ENCODE measurements at regions not wholly inside any gene's neighbourhood (a gene's known extent, or its start where the extent isn't known, plus 50 kb on each side); places are given as distances from the start of the nearest gene placed in this dataset.
A peak's percentile ranks its signal among the peaks of the same experiment; 100 is the strongest.

- Histone ChIP-seq H3K27me3 (replicated peaks; ENCODE audit: control insufficient read depth, insufficient read depth, low read length) (no peaks in the 10 kb centered on the region), H3K9ac (ENCODE audit: low read length) (no peak overlapping the region), H3K9me3 (ENCODE audit: control insufficient read depth, low read length) (no peaks in the 10 kb centered on the region), H3K4me3 (ENCODE audit: low read length) (peak overlapping the region; percentile 38), H3K4me1 (ENCODE audit: control insufficient read depth, insufficient read depth, low read length) (peaks cover 17% of the 10 kb centered on the region), H3K36me3 (ENCODE audit: control insufficient read depth, insufficient read depth, low read length, severe bottlenecking) (no peaks in the 10 kb centered on the region)
- no peak for DNase-seq (ENCODE audit: low read depth)
Measured at GRCh38 chr13:73765651-73766384, 368.4 kb downstream of the KLF12 start.

GRCh38 chr13:73759434-73759833 lies 374.8 kb downstream of the KLF12 start:
- H3K9me3 ChIP-seq (ENCODE audit: control insufficient read depth, low read length): no peaks in the 10 kb centered on the region
- H3K4me1 ChIP-seq (ENCODE audit: control insufficient read depth, insufficient read depth, low read length): peaks cover 5% of the 10 kb centered on the region
- DNase-seq (ENCODE audit: low read depth): no peak
- no peak overlapping the region for H3K4me3 ChIP-seq (ENCODE audit: low read length)
- H3K36me3 ChIP-seq (ENCODE audit: control insufficient read depth, insufficient read depth, low read length, severe bottlenecking): no peaks in the 10 kb centered on the region
- H3K9ac ChIP-seq (ENCODE audit: low read length): no peak overlapping the region
- H3K27me3 ChIP-seq (replicated peaks; ENCODE audit: control insufficient read depth, insufficient read depth, low read length): no peaks in the 10 kb centered on the region

GRCh38 chr13:73757481-73758233 lies 376.5 kb downstream of the KLF12 start:
- Histone ChIP-seq H3K27me3 (replicated peaks; ENCODE audit: control insufficient read depth, insufficient read depth, low read length) (no peaks in the 10 kb centered on the region), H3K4me1 (ENCODE audit: control insufficient read depth, insufficient read depth, low read length) (peaks cover 5% of the 10 kb centered on the region), H3K9me3 (ENCODE audit: control insufficient read depth, low read length) (no peaks in the 10 kb centered on the region), H3K36me3 (ENCODE audit: control insufficient read depth, insufficient read depth, low read length, severe bottlenecking) (no peaks in the 10 kb centered on the region), H3K4me3 (ENCODE audit: low read length) (no peak overlapping the region), H3K9ac (ENCODE audit: low read length) (no peak overlapping the region)
- DNase-seq (ENCODE audit: low read depth): no peak

- Histone ChIP-seq H3K36me3 (ENCODE audit: control insufficient read depth, insufficient read depth, low read length, severe bottlenecking) (no peaks in the 10 kb centered on the region), H3K27me3 (replicated peaks; ENCODE audit: control insufficient read depth, insufficient read depth, low read length) (no peaks in the 10 kb centered on the region), H3K9me3 (ENCODE audit: control insufficient read depth, low read length) (no peaks in the 10 kb centered on the region), H3K4me3 (ENCODE audit: low read length) (no peak overlapping the region), H3K9ac (ENCODE audit: low read length) (no peak overlapping the region), H3K4me1 (ENCODE audit: control insufficient read depth, insufficient read depth, low read length) (peaks cover 5% of the 10 kb centered on the region)
- DNase-seq (ENCODE audit: low read depth): peak; percentile 88
Measured at GRCh38 chr13:73754727-73755292, 379.4 kb downstream of the KLF12 start.

GRCh38 chr13:73754241-73754640 lies 380.0 kb downstream of the KLF12 start:
- H3K4me1 ChIP-seq (ENCODE audit: control insufficient read depth, insufficient read depth, low read length): peaks cover 5% of the 10 kb centered on the region
- no peaks in the 10 kb centered on the region for H3K27me3 ChIP-seq (replicated peaks; ENCODE audit: control insufficient read depth, insufficient read depth, low read length)

GRCh38 chr13:73751290-73751689 lies 382.9 kb downstream of the KLF12 start:
- H3K4me3 ChIP-seq (ENCODE audit: low read length): no peak overlapping the region
- H3K9ac ChIP-seq (ENCODE audit: low read length): no peak overlapping the region
- no peaks in the 10 kb centered on the region for H3K4me1 ChIP-seq (ENCODE audit: control insufficient read depth, insufficient read depth, low read length)
- DNase-seq (ENCODE audit: low read depth): no peak
- no peaks in the 10 kb centered on the region for H3K36me3 ChIP-seq (ENCODE audit: control insufficient read depth, insufficient read depth, low read length, severe bottlenecking)
- H3K27me3 ChIP-seq (replicated peaks; ENCODE audit: control insufficient read depth, insufficient read depth, low read length): no peaks in the 10 kb centered on the region
- no peaks in the 10 kb centered on the region for H3K9me3 ChIP-seq (ENCODE audit: control insufficient read depth, low read length)

More at GRCh38 chr13:73754241-73754640, 380.0 kb downstream of the KLF12 start:
- no peak overlapping the region for H3K4me3 ChIP-seq (ENCODE audit: low read length)
- no peak for DNase-seq (ENCODE audit: low read depth)
- H3K9me3 ChIP-seq (ENCODE audit: control insufficient read depth, low read length): no peaks in the 10 kb centered on the region
- H3K9ac ChIP-seq (ENCODE audit: low read length): no peak overlapping the region
- H3K36me3 ChIP-seq (ENCODE audit: control insufficient read depth, insufficient read depth, low read length, severe bottlenecking): no peaks in the 10 kb centered on the region

GRCh38 chr13:73748404-73748803 lies 385.8 kb downstream of the KLF12 start:
- Histone ChIP-seq H3K9ac (ENCODE audit: low read length) (no peak overlapping the region), H3K27me3 (replicated peaks; ENCODE audit: control insufficient read depth, insufficient read depth, low read length) (no peaks in the 10 kb centered on the region), H3K9me3 (ENCODE audit: control insufficient read depth, low read length) (no peaks in the 10 kb centered on the region), H3K36me3 (ENCODE audit: control insufficient read depth, insufficient read depth, low read length, severe bottlenecking) (no peaks in the 10 kb centered on the region), H3K4me3 (ENCODE audit: low read length) (no peak overlapping the region), H3K4me1 (ENCODE audit: control insufficient read depth, insufficient read depth, low read length) (no peaks in the 10 kb centered on the region)
- no peak for DNase-seq (ENCODE audit: low read depth)

- DNase-seq (ENCODE audit: low read depth): no peak
- Histone ChIP-seq H3K9me3 (ENCODE audit: control insufficient read depth, low read length) (no peaks in the 10 kb centered on the region), H3K27me3 (replicated peaks; ENCODE audit: control insufficient read depth, insufficient read depth, low read length) (no peaks in the 10 kb centered on the region), H3K4me3 (ENCODE audit: low read length) (no peak overlapping the region), H3K9ac (ENCODE audit: low read length) (no peak overlapping the region), H3K4me1 (ENCODE audit: control insufficient read depth, insufficient read depth, low read length) (peaks cover 13% of the 10 kb centered on the region), H3K36me3 (ENCODE audit: control insufficient read depth, insufficient read depth, low read length, severe bottlenecking) (no peaks in the 10 kb centered on the region)
Measured at GRCh38 chr13:73745190-73745589, 389.0 kb downstream of the KLF12 start.

GRCh38 chr13:73742982-73743381 lies 391.2 kb downstream of the KLF12 start:
- H3K4me3 ChIP-seq (ENCODE audit: low read length): no peak overlapping the region
- H3K9me3 ChIP-seq (ENCODE audit: control insufficient read depth, low read length): no peaks in the 10 kb centered on the region
- H3K27me3 ChIP-seq (replicated peaks; ENCODE audit: control insufficient read depth, insufficient read depth, low read length): no peaks in the 10 kb centered on the region
- peaks cover 14% of the 10 kb centered on the region for H3K4me1 ChIP-seq (ENCODE audit: control insufficient read depth, insufficient read depth, low read length)
- no peak overlapping the region for H3K9ac ChIP-seq (ENCODE audit: low read length)
- DNase-seq (ENCODE audit: low read depth): no peak
- no peaks in the 10 kb centered on the region for H3K36me3 ChIP-seq (ENCODE audit: control insufficient read depth, insufficient read depth, low read length, severe bottlenecking)

GRCh38 chr13:73741742-73742141 lies 392.5 kb downstream of the KLF12 start:
- no peaks in the 10 kb centered on the region for H3K27me3 ChIP-seq (replicated peaks; ENCODE audit: control insufficient read depth, insufficient read depth, low read length)
- DNase-seq (ENCODE audit: low read depth): no peak

GRCh38 chr13:73741111-73741510 lies 393.1 kb downstream of the KLF12 start:
- Histone ChIP-seq H3K4me3 (ENCODE audit: low read length) (peak overlapping the region; percentile 79), H3K4me1 (ENCODE audit: control insufficient read depth, insufficient read depth, low read length) (peaks cover 14% of the 10 kb centered on the region), H3K27me3 (replicated peaks; ENCODE audit: control insufficient read depth, insufficient read depth, low read length) (no peaks in the 10 kb centered on the region)

More at GRCh38 chr13:73741742-73742141, 392.5 kb downstream of the KLF12 start:
- Histone ChIP-seq H3K4me1 (ENCODE audit: control insufficient read depth, insufficient read depth, low read length) (peaks cover 14% of the 10 kb centered on the region), H3K9me3 (ENCODE audit: control insufficient read depth, low read length) (no peaks in the 10 kb centered on the region), H3K9ac (ENCODE audit: low read length) (no peak overlapping the region), H3K4me3 (ENCODE audit: low read length) (no peak overlapping the region), H3K36me3 (ENCODE audit: control insufficient read depth, insufficient read depth, low read length, severe bottlenecking) (no peaks in the 10 kb centered on the region)

More at GRCh38 chr13:73741111-73741510, 393.1 kb downstream of the KLF12 start:
- peak overlapping the region; percentile 55 for H3K9ac ChIP-seq (ENCODE audit: low read length)
- DNase-seq (ENCODE audit: low read depth): peak; percentile 34
- no peaks in the 10 kb centered on the region for H3K9me3 ChIP-seq (ENCODE audit: control insufficient read depth, low read length)
- no peaks in the 10 kb centered on the region for H3K36me3 ChIP-seq (ENCODE audit: control insufficient read depth, insufficient read depth, low read length, severe bottlenecking)
